Parathyroid adenoma (tissue), 2 donors: ENCODE measurements at regions not wholly inside any gene's neighbourhood (a gene's known extent, or its start where the extent isn't known, plus 50 kb on each side); places are given as distances from the start of the nearest gene placed in this dataset.

Experiments used
- H2AFZ ChIP-seq: fragments of 300-600 bp; sonication (generic); one replicate; pipeline ENCODE4 v1.7.0; 2017; ENCODE audit warnings: antibody characterized with exemption, mild to moderate bottlenecking
- H3K27ac ChIP-seq: fragments of 300-600 bp; sonication (generic); one replicate; pipeline ENCODE4 v1.7.0; 2017
- H3K27me3 ChIP-seq: fragments of 300-600 bp; sonication (generic); one replicate; pipeline ENCODE4 v1.7.0; 2017; ENCODE audit warnings: low read length; ENCODE audit not compliant: control insufficient read depth, insufficient read depth
- H3K36me3 ChIP-seq: fragments of 300-600 bp; sonication (generic); one replicate; pipeline ENCODE4 v1.7.0; 2017; ENCODE audit warnings: low read length; ENCODE audit not compliant: control insufficient read depth, insufficient read depth
- H3K4me1 ChIP-seq: fragments of 300-600 bp; sonication (generic); one replicate; pipeline ENCODE4 v1.7.0; 2017; ENCODE audit warnings: control low read depth
- H3K4me2 ChIP-seq: fragments of 300-600 bp; sonication (generic); one replicate; pipeline ENCODE4 v1.7.0; 2017; ENCODE audit warnings: low read length
- H3K4me3 ChIP-seq: fragments of 300-600 bp; sonication (generic); one replicate; pipeline ENCODE4 v1.7.0; 2017; ENCODE audit warnings: low read depth, low read length
- H3K79me2 ChIP-seq: fragments of 300-600 bp; sonication (generic); one replicate; pipeline ENCODE4 v1.7.0; 2017; ENCODE audit warnings: control low read depth
- H3K9ac ChIP-seq: fragments of 300-600 bp; sonication (generic); one replicate; pipeline ENCODE4 v1.7.0; 2017; ENCODE audit warnings: mild to moderate bottlenecking
- H3K9me3 ChIP-seq: fragments of 300-600 bp; sonication (generic); one replicate; pipeline ENCODE4 v1.7.0; 2017; ENCODE audit warnings: low read length; ENCODE audit not compliant: control insufficient read depth
- TF ChIP-seq, protein P1 (sequence below): fragments of 300-600 bp; sonication (generic); IDR thresholded peaks from one replicate; pipeline ENCODE4 v1.7.0; 2017; ENCODE audit warnings: antibody characterized with exemption, mild to moderate bottlenecking
- donor health status: primary hyperparathyroidism.

DNA sequence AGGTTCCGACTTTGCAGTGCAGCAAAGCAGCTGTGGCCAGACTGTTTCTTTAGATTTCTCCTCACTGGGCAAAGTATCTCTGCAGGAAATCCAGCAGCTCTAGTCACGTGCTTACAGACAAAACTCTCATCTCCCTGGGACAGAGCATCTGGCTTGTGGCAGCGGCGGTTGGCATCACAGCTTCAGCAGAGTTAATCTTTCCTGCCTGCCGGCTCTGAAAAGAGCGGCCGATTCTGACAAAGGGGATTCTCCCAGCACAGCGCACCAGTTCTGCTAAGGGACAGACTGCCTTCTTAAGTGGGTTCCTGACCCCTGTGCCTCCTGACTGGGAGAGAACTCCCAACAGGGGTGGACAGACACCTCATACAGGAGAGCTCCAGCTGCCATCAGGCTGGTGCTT is 1357.3 kb upstream of the TENM4 start:
- Histone ChIP-seq H3K4me3 (no peak overlapping the region), H3K4me1 (no peaks in the 10 kb centered on the region), H3K79me2 (no peaks in the 10 kb centered on the region), H3K27ac (no peak overlapping the region), H3K4me2 (no peak overlapping the region), H2AFZ (no peak overlapping the region), H3K36me3 (no peaks in the 10 kb centered on the region), H3K9me3 (no peaks in the 10 kb centered on the region), H3K9ac (no peak overlapping the region), H3K27me3 (no peaks in the 10 kb centered on the region)
- TF ChIP-seq, protein P1, sequence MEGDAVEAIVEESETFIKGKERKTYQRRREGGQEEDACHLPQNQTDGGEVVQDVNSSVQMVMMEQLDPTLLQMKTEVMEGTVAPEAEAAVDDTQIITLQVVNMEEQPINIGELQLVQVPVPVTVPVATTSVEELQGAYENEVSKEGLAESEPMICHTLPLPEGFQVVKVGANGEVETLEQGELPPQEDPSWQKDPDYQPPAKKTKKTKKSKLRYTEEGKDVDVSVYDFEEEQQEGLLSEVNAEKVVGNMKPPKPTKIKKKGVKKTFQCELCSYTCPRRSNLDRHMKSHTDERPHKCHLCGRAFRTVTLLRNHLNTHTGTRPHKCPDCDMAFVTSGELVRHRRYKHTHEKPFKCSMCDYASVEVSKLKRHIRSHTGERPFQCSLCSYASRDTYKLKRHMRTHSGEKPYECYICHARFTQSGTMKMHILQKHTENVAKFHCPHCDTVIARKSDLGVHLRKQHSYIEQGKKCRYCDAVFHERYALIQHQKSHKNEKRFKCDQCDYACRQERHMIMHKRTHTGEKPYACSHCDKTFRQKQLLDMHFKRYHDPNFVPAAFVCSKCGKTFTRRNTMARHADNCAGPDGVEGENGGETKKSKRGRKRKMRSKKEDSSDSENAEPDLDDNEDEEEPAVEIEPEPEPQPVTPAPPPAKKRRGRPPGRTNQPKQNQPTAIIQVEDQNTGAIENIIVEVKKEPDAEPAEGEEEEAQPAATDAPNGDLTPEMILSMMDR: no peak

DNA sequence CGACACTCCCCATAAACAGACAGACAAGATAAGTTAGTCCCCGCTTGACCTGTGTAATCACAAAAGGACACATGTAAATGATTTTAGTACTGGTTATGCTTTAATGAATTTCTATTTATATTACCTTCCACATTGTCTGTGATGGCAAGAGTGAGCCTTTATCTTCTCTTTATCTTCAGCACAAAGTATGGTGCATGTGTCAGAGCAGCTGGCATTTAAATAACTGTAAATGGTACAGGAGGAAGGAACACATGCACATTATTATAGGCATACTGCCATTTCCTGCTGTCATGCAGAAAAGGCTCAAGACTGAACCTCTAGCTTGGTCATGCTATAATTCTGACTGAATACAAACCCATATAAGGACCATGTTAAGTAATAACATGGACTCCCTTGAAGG is 1342.7 kb upstream of the TENM4 start:
- H3K27ac ChIP-seq: no peak overlapping the region
- H3K4me1 ChIP-seq: no peaks in the 10 kb centered on the region
- no peaks in the 10 kb centered on the region for H3K27me3 ChIP-seq
- TF ChIP-seq, protein P1: no peak
- no peak overlapping the region for H3K9ac ChIP-seq
- H3K9me3 ChIP-seq: no peaks in the 10 kb centered on the region
- no peaks in the 10 kb centered on the region for H3K79me2 ChIP-seq
- no peak overlapping the region for H2AFZ ChIP-seq
- no peak overlapping the region for H3K4me3 ChIP-seq
- H3K36me3 ChIP-seq: no peaks in the 10 kb centered on the region
- no peak overlapping the region for H3K4me2 ChIP-seq

DNA sequence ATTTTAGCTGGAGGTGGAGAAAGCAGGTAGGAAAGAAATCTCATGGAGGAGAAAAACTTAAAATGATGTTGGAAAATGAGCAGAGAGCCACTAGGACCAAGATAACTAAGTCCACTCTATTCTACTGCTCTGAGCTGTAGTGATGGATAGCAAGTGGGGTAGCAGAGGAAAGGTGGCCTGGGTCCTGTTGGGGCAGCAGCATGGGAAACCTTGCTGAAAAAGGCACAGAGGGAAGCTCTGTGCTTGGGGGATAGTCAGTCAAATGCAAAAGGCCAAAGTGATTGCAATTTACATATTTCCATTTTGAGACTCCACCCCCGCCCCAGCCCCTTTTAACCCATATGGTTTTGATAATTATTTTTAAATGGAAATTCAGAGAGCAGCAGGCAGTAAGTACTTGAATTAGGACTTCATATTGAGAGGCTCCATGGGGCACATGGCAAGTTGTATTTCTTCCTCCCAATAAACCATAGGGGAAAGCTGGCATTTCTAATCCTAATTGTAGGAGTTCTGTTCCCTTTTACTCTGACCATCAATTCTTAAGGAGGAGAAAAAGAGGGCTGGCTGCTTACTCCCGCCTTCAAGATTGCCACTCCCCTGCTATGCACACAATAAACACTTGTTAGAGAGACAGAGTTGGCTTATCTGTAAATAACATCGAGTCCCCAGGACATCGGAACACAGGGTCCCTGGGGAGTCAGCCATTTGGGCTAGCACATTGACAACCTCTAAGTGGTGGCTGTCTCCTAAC is 1341.5 kb upstream of the TENM4 start:
- H3K4me1 ChIP-seq: no peaks in the 10 kb centered on the region
- no peak overlapping the region for H3K9ac ChIP-seq
- no peaks in the 10 kb centered on the region for H3K79me2 ChIP-seq
- H3K27ac ChIP-seq: no peak overlapping the region
- TF ChIP-seq, protein P1: no peak
- H3K27me3 ChIP-seq: no peaks in the 10 kb centered on the region
- H3K9me3 ChIP-seq: no peaks in the 10 kb centered on the region
- H3K4me2 ChIP-seq: no peak overlapping the region
- no peak overlapping the region for H2AFZ ChIP-seq
- no peak overlapping the region for H3K4me3 ChIP-seq
- no peaks in the 10 kb centered on the region for H3K36me3 ChIP-seq

DNA sequence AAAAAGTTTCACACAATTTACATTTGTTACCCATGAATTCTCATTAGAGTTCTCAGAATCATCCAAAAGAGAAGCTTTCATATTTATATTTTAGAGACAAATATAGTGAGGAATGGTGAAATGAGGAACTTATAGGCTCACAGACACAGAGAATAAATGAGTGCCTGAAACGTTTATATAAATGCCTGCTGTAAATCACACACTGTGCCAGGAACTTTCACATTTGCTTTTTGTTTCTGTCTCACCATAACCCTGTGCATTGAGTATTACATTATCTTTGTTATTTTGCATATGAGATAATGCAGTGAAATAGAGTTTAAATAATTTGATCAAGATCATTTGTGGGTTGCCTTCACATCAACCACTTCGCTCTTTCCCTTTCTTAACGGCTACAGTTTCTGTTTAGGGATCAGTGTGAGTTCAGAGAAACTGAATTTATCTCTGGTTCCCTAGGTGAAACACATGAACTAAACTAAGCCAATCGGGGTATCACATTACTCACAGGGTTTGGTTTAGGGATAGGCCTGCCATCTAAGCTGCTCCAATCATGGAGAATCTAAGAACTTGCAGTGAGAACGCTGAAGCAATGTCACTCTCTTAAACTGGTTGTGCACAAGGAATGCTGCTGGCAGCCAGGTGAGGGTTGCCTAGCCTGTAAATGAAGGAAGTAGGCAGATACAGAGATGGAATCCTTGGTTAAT is 1339.2 kb upstream of the TENM4 start:
- Histone ChIP-seq H3K9me3 (no peaks in the 10 kb centered on the region), H3K9ac (no peak overlapping the region), H3K4me3 (no peak overlapping the region), H2AFZ (no peak overlapping the region), H3K27me3 (no peaks in the 10 kb centered on the region), H3K27ac (no peak overlapping the region), H3K4me1 (no peaks in the 10 kb centered on the region), H3K79me2 (no peaks in the 10 kb centered on the region), H3K36me3 (no peaks in the 10 kb centered on the region), H3K4me2 (no peak overlapping the region)
- TF ChIP-seq, protein P1: no peak
